ENCODE measurements at regions not wholly inside any gene's neighbourhood (a gene's known extent, or its start where the extent isn't known, plus 50 kb on each side); places are given as distances from the start of the nearest gene placed in this dataset.

- Histone ChIP-seq H3K4me3 (ENCODE audit: low read depth in 2 of 2, low read length in 2 of 2) (no peak overlapping the region), H3K27me3 (ENCODE audit: control insufficient read depth, insufficient read depth, low read length) (no peaks in the 10 kb centered on the region), H3K9me3 (ENCODE audit: control insufficient read depth, insufficient read depth, low read depth, low read length) (no peaks in the 10 kb centered on the region), H3K36me3 (ENCODE audit: control insufficient read depth, insufficient read depth, low read length) (no peaks in the 10 kb centered on the region), H3K4me1 (ENCODE audit: control insufficient read depth, insufficient read depth, low read length) (no peaks in the 10 kb centered on the region), H3K27ac (ENCODE audit: low read length) (no peak overlapping the region)
- ATAC-seq (no peak), DNase-seq (ENCODE audit: low read depth, low spot score) (no peak)
- BruUV-seq (replicated peaks), result no TSS peak
- TF ChIP-seq SIN3A (IDR thresholded peaks at IDR 0.05; ENCODE audit: borderline replicate concordance, insufficient read depth, low read depth, low read length) (no peak), TCF7L2 (IDR thresholded peaks at IDR 0.05; ENCODE audit: low read depth, low read length) (no peak), POLR2AphosphoS5 (IDR thresholded peaks at IDR 0.05; ENCODE audit: low read depth, low read length) (no peak)
- TF ChIP-seq, protein P1, sequence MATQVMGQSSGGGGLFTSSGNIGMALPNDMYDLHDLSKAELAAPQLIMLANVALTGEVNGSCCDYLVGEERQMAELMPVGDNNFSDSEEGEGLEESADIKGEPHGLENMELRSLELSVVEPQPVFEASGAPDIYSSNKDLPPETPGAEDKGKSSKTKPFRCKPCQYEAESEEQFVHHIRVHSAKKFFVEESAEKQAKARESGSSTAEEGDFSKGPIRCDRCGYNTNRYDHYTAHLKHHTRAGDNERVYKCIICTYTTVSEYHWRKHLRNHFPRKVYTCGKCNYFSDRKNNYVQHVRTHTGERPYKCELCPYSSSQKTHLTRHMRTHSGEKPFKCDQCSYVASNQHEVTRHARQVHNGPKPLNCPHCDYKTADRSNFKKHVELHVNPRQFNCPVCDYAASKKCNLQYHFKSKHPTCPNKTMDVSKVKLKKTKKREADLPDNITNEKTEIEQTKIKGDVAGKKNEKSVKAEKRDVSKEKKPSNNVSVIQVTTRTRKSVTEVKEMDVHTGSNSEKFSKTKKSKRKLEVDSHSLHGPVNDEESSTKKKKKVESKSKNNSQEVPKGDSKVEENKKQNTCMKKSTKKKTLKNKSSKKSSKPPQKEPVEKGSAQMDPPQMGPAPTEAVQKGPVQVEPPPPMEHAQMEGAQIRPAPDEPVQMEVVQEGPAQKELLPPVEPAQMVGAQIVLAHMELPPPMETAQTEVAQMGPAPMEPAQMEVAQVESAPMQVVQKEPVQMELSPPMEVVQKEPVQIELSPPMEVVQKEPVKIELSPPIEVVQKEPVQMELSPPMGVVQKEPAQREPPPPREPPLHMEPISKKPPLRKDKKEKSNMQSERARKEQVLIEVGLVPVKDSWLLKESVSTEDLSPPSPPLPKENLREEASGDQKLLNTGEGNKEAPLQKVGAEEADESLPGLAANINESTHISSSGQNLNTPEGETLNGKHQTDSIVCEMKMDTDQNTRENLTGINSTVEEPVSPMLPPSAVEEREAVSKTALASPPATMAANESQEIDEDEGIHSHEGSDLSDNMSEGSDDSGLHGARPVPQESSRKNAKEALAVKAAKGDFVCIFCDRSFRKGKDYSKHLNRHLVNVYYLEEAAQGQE (IDR thresholded peaks at IDR 0.05; ENCODE audit: insufficient read depth in 1 of 2, low read depth in 2 of 2, low read length in 1 of 2), result no peak
- TF ChIP-seq, protein P2, sequence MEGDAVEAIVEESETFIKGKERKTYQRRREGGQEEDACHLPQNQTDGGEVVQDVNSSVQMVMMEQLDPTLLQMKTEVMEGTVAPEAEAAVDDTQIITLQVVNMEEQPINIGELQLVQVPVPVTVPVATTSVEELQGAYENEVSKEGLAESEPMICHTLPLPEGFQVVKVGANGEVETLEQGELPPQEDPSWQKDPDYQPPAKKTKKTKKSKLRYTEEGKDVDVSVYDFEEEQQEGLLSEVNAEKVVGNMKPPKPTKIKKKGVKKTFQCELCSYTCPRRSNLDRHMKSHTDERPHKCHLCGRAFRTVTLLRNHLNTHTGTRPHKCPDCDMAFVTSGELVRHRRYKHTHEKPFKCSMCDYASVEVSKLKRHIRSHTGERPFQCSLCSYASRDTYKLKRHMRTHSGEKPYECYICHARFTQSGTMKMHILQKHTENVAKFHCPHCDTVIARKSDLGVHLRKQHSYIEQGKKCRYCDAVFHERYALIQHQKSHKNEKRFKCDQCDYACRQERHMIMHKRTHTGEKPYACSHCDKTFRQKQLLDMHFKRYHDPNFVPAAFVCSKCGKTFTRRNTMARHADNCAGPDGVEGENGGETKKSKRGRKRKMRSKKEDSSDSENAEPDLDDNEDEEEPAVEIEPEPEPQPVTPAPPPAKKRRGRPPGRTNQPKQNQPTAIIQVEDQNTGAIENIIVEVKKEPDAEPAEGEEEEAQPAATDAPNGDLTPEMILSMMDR (IDR thresholded peaks at IDR 0.05), result no peak
- ChIA-PET POLR2A (no interaction called here), CTCF (no interaction called here)
- in situ Hi-C loops (cut with HindIII; ENCODE audit: low pct_unique_long_range_greater_than_20kb, low sequenced_read_pairs) (no loop called here), intact Hi-C loops (cut with micrococcal nuclease; ENCODE audit: unreplicated experiment) (no loop called here)
Measured at GRCh38 chr1:87983841-87984240, 655.2 kb downstream of the LMO4 start.

DNA sequence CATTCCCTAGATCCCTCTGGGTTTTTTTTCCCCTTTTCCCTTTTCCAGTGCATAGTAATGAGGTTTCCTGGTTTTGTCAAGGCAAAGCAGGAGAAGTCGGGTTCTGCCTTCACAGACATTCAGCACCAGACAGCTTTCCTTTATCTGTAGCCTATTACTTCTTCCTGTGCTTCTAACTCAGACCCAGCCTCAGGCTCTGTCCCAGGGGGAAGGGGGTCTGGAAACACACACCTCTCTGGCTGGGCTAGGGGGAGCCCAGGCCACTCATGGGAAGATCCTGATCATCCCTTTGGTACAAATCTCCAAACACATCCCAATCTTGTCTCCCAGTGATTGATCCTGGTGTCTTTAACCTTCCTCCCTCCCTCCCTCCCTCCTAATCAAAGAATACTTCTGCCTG lies 656.4 kb downstream of the LMO4 start:
- ATAC-seq (no peak), DNase-seq (ENCODE audit: low read depth, low spot score) (no peak)
- Histone ChIP-seq H3K27ac (ENCODE audit: low read length) (no peak overlapping the region), H3K4me3 (ENCODE audit: low read depth in 2 of 2, low read length in 2 of 2) (no peak overlapping the region), H3K4me1 (ENCODE audit: control insufficient read depth, insufficient read depth, low read length) (no peaks in the 10 kb centered on the region), H3K36me3 (ENCODE audit: control insufficient read depth, insufficient read depth, low read length) (no peaks in the 10 kb centered on the region), H3K9me3 (ENCODE audit: control insufficient read depth, insufficient read depth, low read depth, low read length) (no peaks in the 10 kb centered on the region), H3K27me3 (ENCODE audit: control insufficient read depth, insufficient read depth, low read length) (no peaks in the 10 kb centered on the region)
- intact Hi-C loops (cut with micrococcal nuclease; ENCODE audit: unreplicated experiment), result no loop called here
- no TSS peak for BruUV-seq (replicated peaks)
- POLR2A ChIA-PET, result no interaction called here
- TF ChIP-seq TCF7L2 (IDR thresholded peaks at IDR 0.05; ENCODE audit: low read depth, low read length) (no peak), POLR2AphosphoS5 (IDR thresholded peaks at IDR 0.05; ENCODE audit: low read depth, low read length) (no peak), SIN3A (IDR thresholded peaks at IDR 0.05; ENCODE audit: borderline replicate concordance, insufficient read depth, low read depth, low read length) (no peak)
- TF ChIP-seq, protein P1 (IDR thresholded peaks at IDR 0.05; ENCODE audit: insufficient read depth in 1 of 2, low read depth in 2 of 2, low read length in 1 of 2), result no peak
- TF ChIP-seq, protein P2 (IDR thresholded peaks at IDR 0.05), result no peak
- CTCF ChIA-PET, result interaction anchor here (0.6 kb wide), 1 partner anchor 109 kb away, joined by 3 read pairs; no protein-coding TSS in a partner anchor
- in situ Hi-C loops (cut with HindIII; ENCODE audit: low pct_unique_long_range_greater_than_20kb, low sequenced_read_pairs), result no loop called here

Measured in Panc1 (cell line).